ENCODE measurements at regions not wholly inside any gene's neighbourhood (a gene's known extent, or its start where the extent isn't known, plus 50 kb on each side); places are given as distances from the start of the nearest gene placed in this dataset.

DNA sequence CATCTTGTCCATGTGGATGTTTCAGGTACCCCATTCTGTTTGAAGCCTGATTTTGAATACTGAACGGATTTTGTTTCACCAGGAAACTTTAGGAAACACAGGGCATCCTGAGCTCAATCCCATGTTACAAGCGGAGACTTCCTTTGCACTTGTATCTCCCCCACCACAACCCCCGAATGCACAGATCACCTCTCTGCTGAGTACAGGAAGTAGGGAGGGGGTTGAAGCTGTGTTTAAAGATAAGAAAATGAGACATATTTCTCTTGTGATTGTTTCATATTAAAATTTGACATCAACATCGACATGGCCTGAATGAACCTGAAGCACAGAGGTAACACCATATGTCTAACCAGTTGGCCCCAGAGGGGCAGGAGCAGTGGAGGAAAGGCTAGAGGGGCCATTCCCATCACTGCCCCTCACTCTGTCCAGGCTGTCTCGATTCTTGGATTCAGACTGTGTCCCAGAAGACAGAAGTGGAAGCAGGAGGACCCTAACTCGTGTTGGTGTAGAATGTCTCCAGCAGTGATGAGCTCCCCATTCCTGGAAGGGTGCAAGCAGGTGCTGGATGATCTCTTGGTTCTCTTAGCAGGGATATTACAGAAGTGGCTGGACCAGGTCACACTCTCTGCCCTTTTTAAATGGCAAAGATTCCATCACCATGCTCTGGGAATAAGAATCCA is 59.6 kb upstream of the IQSEC1 start:
- H3K79me2 ChIP-seq (ENCODE audit: control insufficient read depth, low read length): no peaks in the 10 kb centered on the region
- no peaks in the 10 kb centered on the region for H3F3A ChIP-seq (ENCODE audit: control insufficient read depth, insufficient read depth)
- TF ChIP-seq, protein P1, sequence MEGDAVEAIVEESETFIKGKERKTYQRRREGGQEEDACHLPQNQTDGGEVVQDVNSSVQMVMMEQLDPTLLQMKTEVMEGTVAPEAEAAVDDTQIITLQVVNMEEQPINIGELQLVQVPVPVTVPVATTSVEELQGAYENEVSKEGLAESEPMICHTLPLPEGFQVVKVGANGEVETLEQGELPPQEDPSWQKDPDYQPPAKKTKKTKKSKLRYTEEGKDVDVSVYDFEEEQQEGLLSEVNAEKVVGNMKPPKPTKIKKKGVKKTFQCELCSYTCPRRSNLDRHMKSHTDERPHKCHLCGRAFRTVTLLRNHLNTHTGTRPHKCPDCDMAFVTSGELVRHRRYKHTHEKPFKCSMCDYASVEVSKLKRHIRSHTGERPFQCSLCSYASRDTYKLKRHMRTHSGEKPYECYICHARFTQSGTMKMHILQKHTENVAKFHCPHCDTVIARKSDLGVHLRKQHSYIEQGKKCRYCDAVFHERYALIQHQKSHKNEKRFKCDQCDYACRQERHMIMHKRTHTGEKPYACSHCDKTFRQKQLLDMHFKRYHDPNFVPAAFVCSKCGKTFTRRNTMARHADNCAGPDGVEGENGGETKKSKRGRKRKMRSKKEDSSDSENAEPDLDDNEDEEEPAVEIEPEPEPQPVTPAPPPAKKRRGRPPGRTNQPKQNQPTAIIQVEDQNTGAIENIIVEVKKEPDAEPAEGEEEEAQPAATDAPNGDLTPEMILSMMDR (IDR thresholded peaks at IDR 0.05; ENCODE audit: low read depth, low read length, poor library complexity, severe bottlenecking): no peak
- no peak for TF ChIP-seq EZH2phosphoT487 (IDR thresholded peaks at IDR 0.05; ENCODE audit: borderline replicate concordance, low read length)
- no peak overlapping the region for H3K4me2 ChIP-seq (ENCODE audit: low read length)
- no peaks in the 10 kb centered on the region for H3K9me3 ChIP-seq (ENCODE audit: control insufficient read depth, insufficient read depth, low read length)
- H3K36me3 ChIP-seq (ENCODE audit: control insufficient read depth, low read length): no peaks in the 10 kb centered on the region
- no peak overlapping the region for H3K4me3 ChIP-seq (ENCODE audit: low read length)
- no peaks in the 10 kb centered on the region for H3K4me1 ChIP-seq (ENCODE audit: control insufficient read depth, low read length)
- peaks cover 5% of the 10 kb centered on the region; the same call in 1 of the 2 replicates for H3K27me3 ChIP-seq (ENCODE audit: control insufficient read depth, low read length)
- no peaks in the 10 kb centered on the region for H4K20me1 ChIP-seq (ENCODE audit: control insufficient read depth, insufficient read depth, low read depth, low read length)
- H3K9me2 ChIP-seq (replicated peaks; ENCODE audit: control insufficient read depth, low read length): no peaks in the 10 kb centered on the region
- H3K27ac ChIP-seq (ENCODE audit: low read depth, low read length): no peak overlapping the region

- no peak overlapping the region for H3K27ac ChIP-seq (ENCODE audit: low read depth, low read length)
- no peaks in the 10 kb centered on the region for H4K20me1 ChIP-seq (ENCODE audit: control insufficient read depth, insufficient read depth, low read depth, low read length)
- no peak overlapping the region for H3K4me2 ChIP-seq (ENCODE audit: low read length)
- no peak overlapping the region for H3K4me3 ChIP-seq (ENCODE audit: low read length)
- H3K27me3 ChIP-seq (ENCODE audit: control insufficient read depth, low read length): peaks cover 5% of the 10 kb centered on the region; the same call in 1 of the 2 replicates
- H3F3A ChIP-seq (ENCODE audit: control insufficient read depth, insufficient read depth): no peaks in the 10 kb centered on the region
- H3K4me1 ChIP-seq (ENCODE audit: control insufficient read depth, low read length): no peaks in the 10 kb centered on the region
- H3K9me2 ChIP-seq (replicated peaks; ENCODE audit: control insufficient read depth, low read length): no peaks in the 10 kb centered on the region
- TF ChIP-seq, protein P1 (IDR thresholded peaks at IDR 0.05; ENCODE audit: low read depth, low read length, poor library complexity, severe bottlenecking): no peak
- no peaks in the 10 kb centered on the region for H3K36me3 ChIP-seq (ENCODE audit: control insufficient read depth, low read length)
- no peaks in the 10 kb centered on the region for H3K9me3 ChIP-seq (ENCODE audit: control insufficient read depth, insufficient read depth, low read length)
- no peaks in the 10 kb centered on the region for H3K79me2 ChIP-seq (ENCODE audit: control insufficient read depth, low read length)
Observed at GRCh38 chr3:13132281-13132680, 59.1 kb upstream of the IQSEC1 start.

DNA sequence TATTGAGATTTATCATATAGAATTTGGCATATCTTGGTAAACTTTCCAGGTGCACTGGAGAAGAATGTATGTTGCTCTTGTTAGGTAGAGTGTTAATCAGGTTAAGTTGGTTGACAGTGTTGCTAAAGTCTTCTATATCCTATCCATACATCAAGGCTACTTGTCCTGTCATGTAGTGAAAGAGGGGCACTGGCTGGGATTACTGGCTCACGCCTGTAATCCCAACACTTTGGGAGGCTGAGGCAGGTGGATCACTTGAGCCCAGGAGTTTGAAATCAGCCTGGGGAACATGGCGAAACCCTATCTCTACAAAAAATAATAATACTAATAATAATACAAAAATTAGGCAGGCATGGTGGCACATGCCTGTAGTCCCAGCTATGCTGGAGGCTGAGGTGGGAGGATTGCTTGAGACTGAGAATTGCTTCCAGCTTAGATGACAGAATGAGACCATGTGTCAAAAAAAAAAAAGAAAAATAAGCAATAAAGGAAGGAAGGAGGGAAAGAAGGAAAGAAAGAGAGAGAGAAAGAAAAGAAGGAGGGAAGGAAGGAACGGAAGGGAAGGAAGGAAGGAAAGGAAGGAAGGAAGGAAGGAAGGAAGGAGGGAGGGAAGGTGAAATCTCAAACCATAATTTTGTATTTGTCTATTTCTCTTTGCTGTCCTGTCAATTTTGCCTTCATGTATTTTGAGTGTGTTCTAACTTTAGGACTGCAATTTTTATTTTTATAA is 57.4 kb upstream of the IQSEC1 start:
- Histone ChIP-seq H3K79me2 (ENCODE audit: control insufficient read depth, low read length) (no peaks in the 10 kb centered on the region), H3K9me3 (ENCODE audit: control insufficient read depth, insufficient read depth, low read length) (no peaks in the 10 kb centered on the region), H3K36me3 (ENCODE audit: control insufficient read depth, low read length) (no peaks in the 10 kb centered on the region), H4K20me1 (ENCODE audit: control insufficient read depth, insufficient read depth, low read depth, low read length) (no peaks in the 10 kb centered on the region), H3K4me1 (ENCODE audit: control insufficient read depth, low read length) (no peaks in the 10 kb centered on the region), H3K27ac (ENCODE audit: low read depth, low read length) (no peak overlapping the region), H3K4me2 (ENCODE audit: low read length) (no peak overlapping the region), H3K9me2 (replicated peaks; ENCODE audit: control insufficient read depth, low read length) (no peaks in the 10 kb centered on the region), H3K4me3 (ENCODE audit: low read length) (no peak overlapping the region), H3K27me3 (ENCODE audit: control insufficient read depth, low read length) (peaks cover 10% of the 10 kb centered on the region; the same call in 1 of the 2 replicates), H3F3A (ENCODE audit: control insufficient read depth, insufficient read depth) (no peaks in the 10 kb centered on the region)
- TF ChIP-seq, protein P1 (IDR thresholded peaks at IDR 0.05; ENCODE audit: low read depth, low read length, poor library complexity, severe bottlenecking): no peak
- TF ChIP-seq EZH2phosphoT487 (IDR thresholded peaks at IDR 0.05; ENCODE audit: borderline replicate concordance, low read length): no peak
